CD4-positive, alpha-beta T cell treated with Interleukin-2 at 100 ng/mL for 4 hours (primary cell): ENCODE measurements at regions not wholly inside any gene's neighbourhood (a gene's known extent, or its start where the extent isn't known, plus 50 kb on each side); places are given as distances from the start of the nearest gene placed in this dataset.

Experiments
- DNase-seq: peaks from one replicate; pipeline ENCODE4 v3.0.0-alpha.2; 2020; ENCODE audit warnings: low spot score

DNA sequence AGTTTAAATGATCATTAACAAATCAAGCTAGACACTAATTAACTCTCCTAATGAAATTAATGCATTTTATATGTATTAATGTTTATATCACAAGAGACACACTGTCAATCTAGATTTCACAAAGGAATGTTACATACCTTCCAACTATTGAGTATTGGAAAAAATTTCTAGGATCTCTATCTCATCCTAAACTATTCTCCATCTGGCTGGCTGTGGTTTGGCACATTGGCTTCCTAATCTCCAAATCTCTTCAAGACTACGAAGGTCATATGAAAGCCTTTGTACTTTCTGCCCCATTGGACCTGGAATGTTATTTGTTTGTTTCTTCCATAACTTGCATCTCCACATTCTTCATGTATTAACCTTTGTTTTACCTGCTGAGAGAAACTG, 1160.0 kb downstream of the ADGRL3 start:
- DNase-seq = no peak

DNA sequence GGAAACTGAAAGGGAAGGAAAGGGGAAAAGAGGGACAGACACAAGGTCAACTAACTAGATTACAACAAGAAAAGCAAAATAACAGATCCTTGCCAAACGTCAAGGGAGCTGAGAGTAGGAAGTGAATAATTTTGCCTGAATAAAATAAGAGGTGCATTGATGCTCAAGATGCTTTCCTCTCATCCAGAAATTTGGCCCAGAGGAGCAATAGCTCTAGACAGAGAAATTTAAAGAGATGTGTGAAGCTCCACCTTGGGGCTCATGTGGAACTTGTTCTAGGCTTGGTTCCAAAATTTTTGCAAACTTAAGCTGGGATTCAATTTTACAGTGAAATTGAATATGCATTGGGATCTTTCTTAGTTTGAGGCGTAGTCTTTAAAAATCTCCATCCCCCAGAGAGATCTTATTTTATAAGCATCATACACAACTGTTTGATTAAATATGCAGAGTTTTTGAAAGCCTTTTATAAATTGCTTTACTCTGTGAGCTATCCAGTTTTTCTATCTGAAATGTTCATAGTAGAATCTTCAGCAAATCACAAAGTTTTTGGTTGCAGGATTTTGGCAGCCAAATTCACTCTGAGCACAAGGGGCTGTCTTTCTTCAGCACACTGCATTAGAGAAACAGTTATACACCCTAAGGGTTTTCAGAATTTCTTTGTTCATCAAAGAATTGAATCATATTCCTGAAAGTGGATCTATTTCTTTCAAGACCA, 1159.5 kb downstream of the ADGRL3 start:
- DNase-seq = no peak

DNA sequence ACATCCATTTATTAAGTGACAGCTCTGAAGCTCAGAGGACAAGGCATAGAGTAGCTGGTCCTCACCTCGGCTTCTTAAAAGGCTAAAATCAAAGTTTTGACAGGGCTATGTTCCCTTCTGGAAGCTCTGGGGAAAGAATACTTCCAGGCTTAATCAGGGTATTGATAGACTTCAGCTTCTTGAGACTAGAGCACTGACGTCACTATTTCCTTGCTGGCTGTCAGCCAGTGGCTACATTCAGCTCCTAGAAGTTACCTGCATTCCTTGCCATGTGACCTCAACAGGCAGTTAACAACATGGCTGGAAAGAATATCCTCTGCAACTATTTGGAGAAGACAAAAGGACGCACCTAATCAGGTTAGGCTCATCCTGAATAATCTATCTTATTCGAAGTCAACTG, 1144.8 kb downstream of the ADGRL3 start:
- no peak for DNase-seq

DNA sequence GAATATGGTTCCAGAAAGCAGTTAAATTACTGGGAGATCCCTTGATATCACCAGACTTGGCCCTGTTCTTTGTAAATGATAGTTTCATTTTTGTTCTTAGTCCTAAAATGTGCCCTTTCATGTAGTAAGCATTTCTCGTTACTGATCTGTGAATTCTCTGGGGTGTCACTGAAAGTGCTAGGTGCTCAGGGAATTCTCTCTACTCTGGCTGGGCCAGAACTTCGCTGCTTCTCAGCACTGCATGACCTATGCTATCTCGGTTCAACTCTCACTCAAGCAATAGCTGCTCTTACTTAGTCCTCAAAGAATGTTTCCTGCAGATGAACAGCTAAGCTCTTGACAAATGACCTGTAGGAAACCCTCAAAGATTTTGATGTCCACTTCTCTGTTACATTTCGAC, 1144.3 kb downstream of the ADGRL3 start:
- DNase-seq = no peak

DNA sequence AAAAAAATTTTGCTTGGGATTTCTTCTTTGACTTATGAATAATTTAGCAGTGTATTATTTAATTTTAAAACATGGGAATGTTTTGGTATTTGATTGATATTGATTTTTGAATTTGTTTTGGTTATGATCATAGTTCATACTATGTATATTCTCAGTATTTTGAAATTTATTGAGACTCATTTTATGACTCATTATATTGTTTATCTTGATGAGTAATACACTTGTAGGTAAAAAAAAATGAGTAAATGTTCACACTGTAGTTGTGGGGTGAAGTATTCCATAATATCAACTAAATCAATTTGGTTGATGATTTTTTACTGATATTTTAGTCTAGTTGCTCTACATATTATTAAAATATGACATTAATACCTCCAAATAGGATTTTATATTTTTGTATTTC, 1142.2 kb downstream of the ADGRL3 start:
- no peak for DNase-seq

DNA sequence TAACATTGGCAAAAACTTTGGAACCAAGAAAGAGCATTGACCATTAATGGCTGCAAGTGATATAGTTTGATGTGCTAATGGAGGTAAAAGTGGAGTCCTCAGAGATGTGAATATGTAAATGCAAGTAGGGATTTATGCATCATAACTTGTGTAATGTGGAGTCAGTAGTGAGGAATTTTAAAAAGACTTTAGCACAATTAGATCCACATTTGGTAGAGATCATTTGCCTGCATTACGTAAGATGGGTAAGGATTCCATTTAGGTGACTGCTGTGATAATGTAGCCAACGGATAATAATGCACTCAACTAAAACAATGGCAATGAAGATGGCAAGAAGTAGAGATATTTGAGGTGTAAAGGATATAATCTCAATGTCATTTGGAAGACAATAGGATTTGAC, 1128.4 kb downstream of the ADGRL3 start:
- no peak for DNase-seq

DNA sequence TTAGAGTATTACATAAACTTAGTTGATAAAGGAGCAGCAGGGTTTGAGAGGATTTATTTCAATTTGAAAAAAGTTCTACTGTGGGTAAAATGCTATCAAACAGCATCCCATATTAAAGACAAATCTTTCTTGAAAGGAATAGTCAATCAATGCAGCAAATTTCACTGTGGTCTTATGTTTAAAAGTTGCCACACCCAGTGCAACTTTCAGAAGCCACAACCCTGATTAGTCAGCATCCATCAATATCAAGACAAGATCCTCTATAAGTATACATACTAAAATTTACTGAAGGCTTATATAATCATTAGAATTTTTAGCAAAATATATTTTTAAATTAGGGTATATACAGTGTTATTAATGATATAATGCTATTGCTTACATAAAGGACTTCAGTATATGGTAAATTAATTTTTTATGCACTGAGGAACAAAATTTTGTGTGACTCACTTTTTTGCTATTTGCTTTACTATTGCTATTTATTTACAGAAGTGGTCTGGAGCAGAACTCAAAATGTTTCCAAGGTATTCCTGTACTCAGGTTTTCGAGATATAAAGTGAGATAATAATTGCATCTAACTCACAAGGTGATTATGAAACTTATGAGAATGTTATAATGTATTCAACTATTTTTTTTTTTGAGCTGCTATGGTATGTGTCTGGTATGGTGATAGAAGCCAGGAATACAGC, 1127.6 kb downstream of the ADGRL3 start:
- DNase-seq = no peak

DNA sequence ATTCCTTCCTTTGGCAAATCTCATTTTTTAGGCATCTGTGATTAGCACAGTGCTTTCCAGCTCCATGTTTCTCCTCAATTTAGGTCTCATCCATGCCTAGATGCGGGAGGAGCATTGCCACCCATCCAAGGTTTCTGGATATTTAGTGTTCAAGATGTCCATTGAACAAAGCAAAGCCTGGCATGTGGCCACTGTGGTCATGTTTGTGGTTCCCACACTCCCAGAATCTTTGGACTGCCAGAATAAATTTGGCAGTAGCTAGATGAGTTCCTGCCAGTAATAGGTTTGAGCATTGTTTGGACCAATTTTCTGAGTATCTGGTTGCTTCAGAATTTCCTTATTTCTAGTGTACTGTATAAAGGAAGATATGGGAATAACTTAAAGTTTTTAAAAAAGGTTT, 1124.1 kb downstream of the ADGRL3 start:
- DNase-seq = no peak

DNA sequence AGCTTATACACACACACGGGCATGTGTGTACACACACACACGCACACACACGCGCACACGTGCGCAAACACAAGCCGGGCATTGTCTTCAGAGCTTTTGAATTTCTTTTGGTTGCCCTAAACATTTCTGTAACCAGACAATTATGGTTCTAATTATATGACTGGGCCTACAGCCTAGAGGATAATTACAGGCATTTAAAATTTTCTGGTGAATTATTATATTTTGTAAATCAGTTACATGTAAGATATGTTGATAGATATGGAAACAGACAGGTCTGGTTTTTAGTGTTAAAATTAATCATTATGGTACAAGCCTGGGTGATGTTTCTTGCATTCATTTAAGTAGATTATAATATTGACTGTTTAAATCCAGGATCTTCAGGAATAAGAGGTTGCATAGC, 1120.5 kb downstream of the ADGRL3 start:
- DNase-seq = no peak

DNA sequence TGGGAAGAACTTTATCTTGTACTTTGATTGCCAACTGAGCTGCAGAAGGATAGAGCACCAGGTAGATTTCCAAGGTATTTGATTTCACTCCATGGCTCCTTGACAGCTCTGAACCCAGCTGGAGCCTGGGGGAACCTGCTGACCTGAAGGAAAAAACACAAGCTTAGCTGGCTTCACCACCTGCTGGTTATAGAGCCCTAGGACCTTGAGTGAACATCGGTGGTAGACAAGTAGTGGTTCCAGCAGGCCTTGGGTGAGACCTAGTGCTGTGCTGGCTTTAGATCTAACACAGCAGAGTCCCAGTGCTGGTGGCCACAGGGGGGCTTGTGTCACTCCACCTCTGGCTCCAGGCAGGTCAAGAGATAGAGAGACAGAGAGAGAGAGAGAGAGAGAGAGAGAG, 1102.6 kb downstream of the ADGRL3 start:
- no peak for DNase-seq

DNA sequence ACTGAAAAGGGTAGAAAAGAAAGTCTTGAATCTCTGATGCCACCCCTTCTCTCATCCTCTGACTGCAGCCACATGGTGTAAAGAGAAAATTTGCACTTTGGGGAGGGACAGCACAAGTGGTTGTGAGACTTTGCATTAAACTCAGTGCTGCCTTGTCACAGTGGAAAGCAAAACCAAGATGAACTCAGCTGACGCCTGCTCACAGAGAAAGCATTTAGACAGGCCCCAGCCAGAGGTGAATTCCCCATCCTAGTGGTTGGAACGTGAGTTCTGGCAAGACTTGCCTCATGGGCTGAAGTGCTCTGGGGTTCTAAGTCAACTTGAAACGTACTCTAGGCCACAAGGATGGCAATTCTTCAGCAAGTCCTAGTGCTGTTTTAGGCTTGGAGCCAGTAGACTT, 1101.4 kb downstream of the ADGRL3 start:
- DNase-seq = no peak

DNA sequence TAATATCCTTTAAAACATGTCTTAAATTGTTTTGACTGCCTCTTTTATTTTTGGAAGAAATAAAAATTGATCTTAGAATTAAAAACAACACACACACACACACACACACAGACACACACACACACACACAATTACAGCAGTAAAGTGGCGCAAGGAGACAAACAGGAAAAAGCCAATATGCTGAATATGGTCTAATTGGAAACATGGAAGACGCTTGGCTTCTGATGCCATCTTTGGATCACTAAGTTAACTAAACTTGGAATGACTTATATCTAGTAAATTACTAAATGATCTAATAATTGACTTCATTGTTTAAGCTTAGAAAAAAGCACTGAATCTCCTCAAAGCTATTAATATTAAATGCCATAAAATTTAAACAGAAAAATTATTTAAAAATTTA, 1093.4 kb downstream of the ADGRL3 start:
- DNase-seq = no peak

DNA sequence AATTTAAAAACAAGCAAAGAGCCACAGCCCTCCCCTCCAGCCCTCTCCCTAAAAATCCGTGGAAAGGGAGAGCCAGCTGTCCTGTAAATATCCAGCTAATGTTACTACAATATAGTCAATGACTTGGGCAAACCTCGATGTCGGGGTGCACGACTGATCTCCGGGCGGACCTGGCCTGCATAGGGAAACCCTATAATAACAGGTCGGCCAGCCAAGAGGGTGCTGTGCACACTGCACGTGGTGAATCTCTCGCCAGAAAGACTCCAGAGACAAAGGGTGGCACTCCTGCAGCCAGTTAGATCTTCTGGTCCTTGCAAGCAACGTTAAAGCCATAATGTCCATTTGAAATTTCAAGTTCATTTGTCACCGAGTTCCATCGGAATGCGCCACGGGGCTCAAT, 1092.8 kb downstream of the ADGRL3 start:
- DNase-seq = no peak

DNA sequence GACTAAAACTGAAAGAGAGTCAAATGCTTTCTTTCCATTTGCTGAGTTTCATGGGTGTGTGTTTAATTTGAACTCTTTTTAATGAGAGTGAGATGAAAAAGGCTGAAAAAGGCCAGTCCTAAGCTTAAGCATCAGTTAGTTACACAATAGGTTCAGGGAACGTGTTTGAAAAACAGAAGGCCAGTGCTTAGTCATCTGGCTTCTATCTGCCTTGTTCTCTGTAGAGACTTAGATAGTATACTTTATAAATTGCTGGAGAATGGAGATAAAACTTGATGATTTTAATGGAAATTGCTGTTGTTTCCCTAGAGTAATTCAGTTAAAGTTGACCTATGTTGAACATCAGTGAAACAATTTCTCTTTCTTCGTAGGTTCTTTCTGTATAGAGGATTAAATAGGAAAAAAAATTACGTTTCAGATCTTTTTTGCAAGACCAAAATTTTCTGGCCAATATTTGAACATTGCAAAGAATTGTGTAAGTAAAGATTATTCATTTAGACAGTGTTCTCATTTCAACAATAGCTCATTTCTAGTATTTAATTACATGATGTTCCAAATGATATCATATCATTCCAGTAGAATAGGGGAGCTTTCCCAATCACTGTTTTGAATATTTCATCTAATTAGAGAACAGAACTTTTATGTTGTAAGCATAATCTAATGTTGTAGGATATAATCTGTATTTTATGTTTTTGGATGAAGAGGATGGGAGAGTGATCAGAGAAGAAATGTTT, 1088.8 kb downstream of the ADGRL3 start:
- no peak for DNase-seq

DNA sequence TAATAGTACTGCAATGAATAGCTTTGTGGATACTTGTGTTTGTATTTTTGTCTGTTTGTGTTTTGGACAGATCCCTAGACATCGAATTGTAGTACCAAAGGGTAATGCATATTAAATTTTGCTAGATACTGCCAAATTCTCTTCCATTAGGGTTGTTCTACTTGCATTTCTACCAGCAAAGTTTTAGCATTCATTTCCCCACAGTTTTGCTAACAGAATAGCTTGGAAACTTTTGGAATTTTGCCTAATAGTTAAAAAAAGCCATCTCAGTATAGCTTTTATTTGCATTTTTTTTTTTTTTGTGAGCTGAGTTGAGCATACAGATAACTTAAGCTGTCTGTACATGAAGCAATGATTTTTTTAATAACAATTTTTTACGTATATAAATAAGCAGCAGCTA, 1084.9 kb downstream of the ADGRL3 start:
- DNase-seq = no peak

DNA sequence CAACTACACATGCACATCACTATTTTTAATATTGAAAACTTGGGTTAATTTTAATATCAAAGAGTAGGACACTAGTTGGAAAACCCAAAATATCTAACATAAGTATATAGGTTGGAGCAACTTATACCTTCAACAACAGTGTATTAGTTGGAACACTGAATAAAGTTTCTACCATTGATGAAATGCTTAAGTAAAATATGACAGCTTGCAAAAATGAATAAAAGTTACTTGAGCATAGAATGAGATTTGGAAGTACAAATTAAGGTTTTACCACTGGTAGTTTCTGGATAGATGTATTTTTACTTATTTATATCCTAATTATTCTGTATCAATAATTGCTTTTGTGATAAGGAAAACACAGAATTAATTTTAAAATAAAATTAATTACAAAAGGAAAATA, 1079.6 kb downstream of the ADGRL3 start:
- no peak for DNase-seq

DNA sequence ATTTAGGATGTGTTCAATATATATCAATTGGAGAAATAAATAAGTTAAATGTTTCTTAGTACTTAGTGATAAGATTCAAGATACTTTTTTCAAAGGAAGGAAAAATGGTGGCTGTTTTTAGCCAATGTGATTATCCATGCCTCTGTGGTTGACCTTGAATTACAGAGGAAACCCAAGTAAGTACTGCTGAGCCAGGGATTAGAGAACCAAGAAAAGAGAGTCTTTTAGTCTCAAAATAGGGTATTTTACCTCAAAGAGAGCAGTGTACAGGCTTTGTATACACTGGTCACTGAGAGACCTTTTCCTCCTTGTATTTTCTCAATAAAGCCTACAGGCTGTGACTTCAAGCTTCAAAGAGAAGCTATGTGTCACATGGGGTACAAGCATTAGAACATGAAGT, 1075.3 kb downstream of the ADGRL3 start:
- no peak for DNase-seq

DNA sequence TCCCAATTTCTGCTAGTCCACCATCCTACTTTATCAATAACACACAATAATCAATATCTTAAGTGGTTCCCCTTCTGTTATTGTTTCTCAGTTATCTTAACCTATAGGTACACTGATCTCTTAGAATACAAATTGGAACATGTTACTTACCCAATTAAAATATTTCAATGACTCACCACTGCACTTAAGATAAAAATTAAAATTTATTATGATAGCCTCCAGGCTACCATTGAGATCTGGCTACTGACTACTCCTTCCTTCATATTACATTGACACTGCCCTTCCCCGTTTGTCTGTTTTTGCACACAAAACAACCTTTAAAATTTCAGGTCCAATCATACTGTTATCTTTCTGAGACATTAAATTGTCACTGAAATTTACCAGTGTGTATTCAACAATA, 1074.7 kb downstream of the ADGRL3 start:
- no peak for DNase-seq

DNA sequence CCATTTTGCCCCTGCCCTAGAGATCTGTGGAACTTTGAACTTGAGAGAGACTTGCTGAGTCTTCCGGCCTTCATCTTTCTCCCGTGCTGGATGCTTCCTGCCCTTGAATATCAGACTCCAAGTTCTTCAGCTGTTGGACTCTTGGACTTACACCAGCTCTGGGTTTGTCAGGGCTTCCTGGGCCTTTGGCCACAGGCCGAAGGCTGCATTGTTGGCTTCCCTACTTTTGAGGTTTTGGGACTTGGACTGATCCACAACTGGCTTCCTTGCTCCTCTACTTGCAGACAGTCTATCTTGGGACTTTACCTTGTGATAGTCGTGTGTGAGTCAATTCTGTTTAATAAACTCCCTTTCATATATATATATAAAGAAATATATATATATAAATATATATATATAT, 1071.0 kb downstream of the ADGRL3 start:
- no peak for DNase-seq

DNA sequence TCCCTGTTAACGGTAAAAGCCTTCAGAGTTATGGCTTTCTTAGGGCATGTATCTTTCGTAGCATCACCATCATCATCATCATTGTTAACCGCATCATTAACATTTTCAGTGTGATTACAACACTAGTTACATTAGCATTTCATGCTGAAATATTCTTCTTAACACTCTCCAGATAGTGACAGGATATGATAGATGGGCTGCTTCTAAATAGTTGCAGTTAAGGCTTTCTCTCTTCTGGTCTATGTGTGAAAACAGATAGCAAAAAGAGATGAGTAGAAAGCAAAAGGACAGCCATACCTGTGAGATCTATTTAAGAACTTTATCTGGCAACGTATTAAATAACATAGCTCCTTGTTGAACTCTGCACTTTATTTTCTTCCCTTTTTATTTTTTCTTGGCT, 1069.8 kb downstream of the ADGRL3 start:
- no peak for DNase-seq

DNA sequence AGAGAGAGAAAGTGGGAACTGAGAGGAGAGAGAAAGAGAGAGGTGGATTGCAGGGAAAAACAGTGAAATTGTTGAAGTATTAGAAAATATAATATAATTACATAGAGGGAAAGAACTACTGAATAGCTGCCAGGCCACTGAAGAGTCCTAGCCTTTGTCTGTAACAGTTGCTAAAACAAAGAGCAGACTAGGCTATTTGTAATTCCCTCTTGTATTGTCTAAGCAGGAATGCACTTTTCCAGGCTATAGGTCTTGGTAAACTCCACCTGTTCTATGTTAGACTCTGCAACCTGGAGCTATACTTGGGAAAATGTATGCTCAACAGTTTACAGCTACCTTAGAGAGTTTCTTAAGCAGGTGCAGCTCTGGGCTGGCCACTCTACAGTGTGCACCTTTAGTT, 1063.3 kb downstream of the ADGRL3 start:
- no peak for DNase-seq

DNA sequence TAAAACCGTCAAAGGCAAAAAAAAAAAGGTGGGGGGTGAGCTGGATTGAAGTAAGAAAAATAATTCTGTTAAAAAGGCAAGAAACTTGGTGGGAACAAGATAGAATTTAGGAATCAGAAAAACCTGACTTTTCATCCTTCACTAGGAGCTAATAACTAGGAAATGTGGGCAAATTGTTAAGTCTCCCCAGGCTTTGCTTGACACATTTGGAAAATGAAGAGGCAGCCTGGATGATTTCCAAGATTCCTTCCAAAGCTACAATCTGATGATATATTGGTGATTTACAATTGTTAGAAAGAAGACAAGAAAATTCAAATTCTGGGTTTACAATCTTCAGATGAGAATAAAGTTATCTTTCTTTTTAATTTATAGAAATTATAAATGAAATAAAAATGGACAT, 1062.5 kb downstream of the ADGRL3 start:
- DNase-seq = no peak

DNA sequence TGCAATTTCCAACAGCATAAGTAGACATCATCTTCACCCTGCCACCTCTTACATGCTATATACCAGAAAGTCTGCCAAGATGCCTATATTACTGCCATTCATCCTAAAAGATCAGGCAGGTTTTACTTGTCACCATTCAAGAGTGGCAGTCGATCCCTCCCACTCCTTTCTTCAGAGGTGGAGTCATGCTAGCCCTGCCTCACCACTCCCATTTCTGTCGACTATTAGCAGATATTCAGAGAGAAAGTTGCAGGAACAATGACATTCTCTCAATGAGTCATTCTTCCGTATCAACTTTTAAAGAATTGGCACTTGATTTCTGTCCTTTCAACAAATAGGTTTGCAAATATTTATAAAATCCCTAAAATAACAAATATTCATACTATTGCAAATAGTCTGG, 1060.1 kb downstream of the ADGRL3 start:
- DNase-seq = no peak

DNA sequence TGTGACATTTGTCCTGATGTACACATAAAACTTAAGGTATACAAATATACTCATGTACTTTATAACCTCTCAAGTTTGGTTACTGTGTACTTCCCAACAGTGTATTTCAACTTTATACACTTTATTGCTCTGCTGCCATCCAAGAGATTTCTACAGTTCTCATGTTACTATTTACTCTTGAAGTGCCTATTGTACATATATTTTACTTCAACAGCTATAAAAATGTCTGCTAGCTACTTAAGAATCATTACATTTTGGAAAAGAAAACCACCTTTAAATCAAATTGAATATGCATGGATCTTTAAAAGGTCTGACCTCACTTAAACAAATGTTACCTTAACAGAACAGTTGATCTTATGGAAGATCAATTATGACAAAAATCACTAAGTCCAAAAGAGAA, 1056.4 kb downstream of the ADGRL3 start:
- no peak for DNase-seq
